ENCODE measurements at regions not wholly inside any gene's neighbourhood (a gene's known extent, or its start where the extent isn't known, plus 50 kb on each side); places are given as distances from the start of the nearest gene placed in this dataset.
"Not testable (repeated sequence)": the region's sequence is repeated elsewhere in the genome, so short reads cannot be mapped to it uniquely, and the experiment has no call there.

- no peak for TF ChIP-seq CTCF (IDR thresholded peaks at IDR 0.05; ENCODE audit: borderline replicate concordance, control extremely low read depth, extremely low read depth, insufficient read depth, missing control alignments)
- DNase-seq (ENCODE audit: low spot score), result no peak
- in situ Hi-C loops (cut with MboI; ENCODE audit: low sequenced_read_pairs, unreplicated experiment), result no loop called here
Measured at GRCh38 chr20:53677447-53678314, 84.0 kb upstream of the ZNF217 start.

GRCh38 chr20:53676987-53677386, 83.3 kb upstream of the ZNF217 start:
- no peak for TF ChIP-seq CTCF (IDR thresholded peaks at IDR 0.05; ENCODE audit: borderline replicate concordance, control extremely low read depth, extremely low read depth, insufficient read depth, missing control alignments)
- DNase-seq (ENCODE audit: low spot score), result no peak
- in situ Hi-C loops (cut with MboI; ENCODE audit: low sequenced_read_pairs, unreplicated experiment), result no loop called here

- in situ Hi-C loops (cut with MboI; ENCODE audit: low sequenced_read_pairs, unreplicated experiment), result no loop called here
- no peak for TF ChIP-seq CTCF (IDR thresholded peaks at IDR 0.05; ENCODE audit: borderline replicate concordance, control extremely low read depth, extremely low read depth, insufficient read depth, missing control alignments)
- DNase-seq (ENCODE audit: low spot score), result no peak
Measured at GRCh38 chr20:53676519-53676822, 82.8 kb upstream of the ZNF217 start.

GRCh38 chr20:53672484-53673129, 79.0 kb upstream of the ZNF217 start:
- DNase-seq (ENCODE audit: low spot score), result no peak
- in situ Hi-C loops (cut with MboI; ENCODE audit: low sequenced_read_pairs, unreplicated experiment), result no loop called here
- no peak for TF ChIP-seq CTCF (IDR thresholded peaks at IDR 0.05; ENCODE audit: borderline replicate concordance, control extremely low read depth, extremely low read depth, insufficient read depth, missing control alignments)

- in situ Hi-C loops (cut with MboI; ENCODE audit: low sequenced_read_pairs, unreplicated experiment), result no loop called here
- no peak for DNase-seq (ENCODE audit: low spot score)
- no peak for TF ChIP-seq CTCF (IDR thresholded peaks at IDR 0.05; ENCODE audit: borderline replicate concordance, control extremely low read depth, extremely low read depth, insufficient read depth, missing control alignments)
Measured at GRCh38 chr20:53671370-53671769, 77.7 kb upstream of the ZNF217 start.

GRCh38 chr20:53669517-53670313, 76.1 kb upstream of the ZNF217 start:
- in situ Hi-C loops (cut with MboI; ENCODE audit: low sequenced_read_pairs, unreplicated experiment); DNase-seq (ENCODE audit: low spot score): not testable (repeated sequence)
